NCI-H2196 treated with DMSO at 0.1 percent for 48 hours (cell line): ENCODE measurements at regions not wholly inside any gene's neighbourhood (a gene's known extent, or its start where the extent isn't known, plus 50 kb on each side); places are given as distances from the start of the nearest gene placed in this dataset.

ENCODE experiments used
- DNase-seq: peaks from one replicate; lab custom pipeline; 2025; ENCODE audit not compliant: unreplicated experiment; lab: John Stamatoyannopoulos, UW

- no peak for DNase-seq
Observed at GRCh38 chr6:105593056-105593690, 190.3 kb upstream of the PREP start.

- DNase-seq: no peak
Observed at GRCh38 chr6:105592329-105592728, 189.4 kb upstream of the PREP start.

- DNase-seq: no peak
Observed at GRCh38 chr6:105591053-105591452, 188.2 kb upstream of the PREP start.

DNA sequence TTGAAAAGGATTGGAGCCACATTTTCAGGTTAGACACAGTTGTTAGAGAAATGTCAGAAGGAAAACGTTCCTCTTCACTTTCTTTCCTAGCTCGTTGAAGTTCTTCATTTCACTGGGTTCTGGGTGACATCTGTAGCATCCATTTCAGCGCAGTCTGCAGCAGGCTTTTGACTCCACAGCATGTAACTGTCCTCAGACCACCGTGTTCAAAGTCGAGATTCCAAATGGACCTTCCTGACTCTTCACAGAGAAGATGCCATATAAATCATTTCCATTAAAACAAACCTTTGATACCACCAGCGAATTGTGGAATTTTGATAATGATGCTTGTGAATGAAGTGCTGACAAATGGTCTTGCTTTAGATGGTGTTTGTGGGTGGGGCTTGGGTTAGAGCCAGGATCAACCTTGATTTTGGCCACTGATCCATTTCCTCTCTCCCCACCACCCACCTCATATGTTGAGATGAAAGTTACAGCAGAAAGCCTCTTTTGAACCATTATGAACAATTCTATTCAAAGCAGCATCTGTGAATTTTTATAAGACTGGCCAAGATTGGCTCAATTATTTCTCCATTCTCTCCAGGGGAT lies 185.3 kb upstream of the PREP start:
- DNase-seq: no peak

DNA sequence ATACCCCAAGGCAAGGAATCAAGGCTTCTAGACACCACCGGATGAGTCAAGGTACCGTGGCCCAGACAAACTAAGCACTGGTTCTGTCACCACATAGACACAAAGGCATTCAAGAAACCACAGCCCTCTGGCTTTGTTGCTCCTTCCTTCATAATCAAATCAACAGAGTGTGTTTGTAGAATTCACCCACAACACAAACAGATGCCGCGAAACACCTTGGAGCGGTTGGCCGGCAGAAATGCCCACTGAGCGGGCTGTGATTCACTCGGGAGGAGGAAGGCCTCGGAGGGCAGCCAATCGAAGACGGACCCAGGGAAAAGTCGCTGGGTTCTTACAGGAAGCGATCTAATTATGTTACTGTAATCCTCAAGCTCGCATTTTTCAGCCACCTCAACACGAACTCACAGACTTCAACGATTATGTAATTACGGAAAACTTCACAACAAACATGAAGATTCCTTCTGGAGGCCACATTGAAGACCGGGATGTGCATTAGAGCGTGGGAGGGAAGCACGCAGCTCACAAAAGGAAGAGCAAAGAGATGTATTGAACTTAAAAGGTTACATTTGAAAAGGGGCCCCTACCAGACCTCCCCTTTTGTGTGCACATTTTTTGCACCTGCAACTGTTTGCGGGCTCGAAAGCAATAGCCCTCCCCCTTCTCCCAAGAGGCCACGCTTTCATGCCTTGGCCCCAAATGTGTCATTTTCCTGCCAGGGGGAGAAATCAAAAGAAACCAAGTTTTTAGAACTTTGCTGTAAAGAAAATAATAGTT lies 184.7 kb upstream of the PREP start:
- DNase-seq: no peak

DNA sequence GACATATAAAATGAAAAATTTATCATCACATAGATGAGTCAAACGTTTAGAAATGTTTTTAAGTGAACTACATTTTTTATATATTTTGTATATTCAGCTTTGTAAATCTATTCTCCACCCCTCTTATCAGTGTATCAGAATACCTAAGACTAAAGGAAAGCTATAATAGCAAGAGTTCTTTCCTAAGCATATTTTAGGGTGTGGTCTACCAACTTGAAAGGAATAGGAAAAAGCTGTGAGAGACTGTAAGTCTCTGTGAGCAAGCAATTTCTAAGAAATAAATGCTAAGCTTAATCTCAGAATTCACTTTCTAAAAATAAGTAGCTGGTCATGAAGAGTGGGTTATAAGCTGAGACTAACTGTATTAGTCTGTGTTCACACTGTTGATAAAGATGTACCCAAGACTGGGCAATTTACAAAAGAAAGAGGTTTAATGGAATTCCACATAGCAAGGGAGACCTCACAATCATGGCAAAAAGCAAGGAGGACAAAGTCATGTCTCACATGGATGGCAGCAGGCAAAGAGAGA lies 175.4 kb upstream of the PREP start:
- DNase-seq: no peak

GRCh38 chr6:105573556-105573955 lies 170.7 kb upstream of the PREP start:
- no peak for DNase-seq

GRCh38 chr6:105573138-105573537 lies 170.3 kb upstream of the PREP start:
- DNase-seq: no peak

- no peak for DNase-seq
Observed at GRCh38 chr6:105570416-105570815, 167.5 kb upstream of the PREP start.

DNA sequence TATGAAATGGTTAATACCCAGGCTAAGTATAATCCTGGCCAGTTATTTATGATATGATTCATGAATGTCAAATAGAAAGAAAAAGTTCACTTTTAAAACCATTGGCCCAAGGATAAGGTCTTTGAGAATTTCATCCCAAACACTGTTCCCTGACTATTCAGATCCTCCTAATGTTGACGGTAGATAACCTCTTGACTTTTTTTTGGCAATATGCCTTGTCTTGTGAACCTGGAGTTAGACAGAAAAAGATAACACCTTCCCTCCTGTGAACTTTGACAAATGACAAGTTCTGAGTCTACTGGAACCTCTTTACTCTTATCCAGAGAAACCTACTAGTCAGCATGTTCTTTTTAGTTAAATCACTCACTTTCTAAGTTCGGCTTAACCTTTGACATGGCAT lies 166.8 kb upstream of the PREP start:
- DNase-seq: no peak

GRCh38 chr6:105568751-105569150 lies 165.9 kb upstream of the PREP start:
- DNase-seq: no peak

GRCh38 chr6:105568142-105568541 lies 165.3 kb upstream of the PREP start:
- DNase-seq: no peak

DNA sequence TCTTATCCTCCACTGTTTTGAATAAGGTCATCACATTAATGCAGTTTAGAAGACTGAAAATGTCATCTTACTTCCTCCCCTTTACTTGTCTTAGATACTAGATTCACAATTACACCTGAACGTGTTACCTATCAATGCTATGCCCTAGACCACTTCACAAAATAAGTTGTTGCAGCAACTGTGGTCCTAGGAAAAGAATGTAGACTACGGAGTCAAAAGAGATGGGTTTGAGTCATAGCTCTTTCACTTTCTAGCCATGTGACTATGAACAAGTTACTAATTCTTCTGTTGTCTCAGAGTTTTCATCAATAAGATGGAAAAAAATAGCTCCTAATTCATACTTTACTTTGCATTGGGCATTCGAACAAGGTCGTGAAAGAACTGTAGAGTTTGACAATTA lies 164.3 kb upstream of the PREP start:
- DNase-seq: no peak

- DNase-seq: no peak
Observed at GRCh38 chr6:105566503-105566902, 163.6 kb upstream of the PREP start.

DNA sequence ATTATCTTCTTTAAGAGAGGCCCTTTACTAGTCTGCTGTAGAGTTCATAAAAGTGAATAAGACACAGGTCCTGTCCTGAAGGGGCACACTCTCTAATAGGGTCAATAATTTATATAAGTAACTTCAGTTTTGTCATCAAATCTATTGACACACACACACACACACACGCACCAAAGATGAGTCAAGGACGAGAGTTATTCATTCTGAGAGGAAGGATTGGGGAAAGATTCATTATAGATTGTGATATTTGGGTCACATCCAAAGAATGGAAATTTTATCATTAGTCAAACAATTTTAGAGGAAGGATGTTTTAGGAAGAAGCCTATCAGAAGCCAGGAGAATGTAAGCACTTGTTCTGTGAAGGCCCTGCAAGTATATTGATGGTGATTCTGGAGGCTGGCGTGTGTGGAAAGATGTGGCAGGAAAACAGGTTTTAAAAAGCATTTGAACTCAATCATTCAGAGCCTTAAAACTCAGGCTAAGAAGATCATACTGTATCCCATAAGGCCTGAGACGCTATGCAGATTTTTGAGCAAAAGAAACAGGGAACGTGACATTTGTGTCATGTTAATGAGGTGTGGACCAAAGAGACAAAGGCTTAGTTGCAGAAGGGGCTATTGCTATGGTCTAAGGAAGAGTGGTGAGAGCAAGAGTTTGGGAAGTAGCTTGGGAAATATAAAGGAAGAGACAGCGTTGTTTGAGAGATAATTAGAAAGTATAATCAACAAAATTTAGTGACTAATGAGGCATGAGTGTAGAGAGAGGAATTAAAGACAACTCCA lies 161.4 kb upstream of the PREP start:
- DNase-seq: no peak

DNA sequence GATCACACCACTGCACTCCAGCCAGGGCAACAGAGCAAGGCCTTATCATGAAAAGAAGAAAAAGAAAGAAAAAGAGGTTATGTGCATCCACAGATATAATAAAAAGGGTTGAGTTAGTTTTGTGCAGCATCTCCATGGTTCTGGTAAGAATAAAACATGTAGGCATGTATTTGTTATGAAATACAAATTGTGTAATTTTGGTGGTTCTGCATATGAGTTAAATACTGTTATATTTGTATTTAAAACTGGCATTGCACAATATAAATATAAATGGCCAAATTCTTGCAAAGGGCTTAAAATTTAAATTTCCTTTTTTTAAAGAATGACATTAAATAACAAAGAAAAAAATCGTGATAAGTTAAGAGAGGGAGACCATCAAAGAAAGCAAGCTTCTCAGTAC lies 159.1 kb upstream of the PREP start:
- DNase-seq: no peak

DNA sequence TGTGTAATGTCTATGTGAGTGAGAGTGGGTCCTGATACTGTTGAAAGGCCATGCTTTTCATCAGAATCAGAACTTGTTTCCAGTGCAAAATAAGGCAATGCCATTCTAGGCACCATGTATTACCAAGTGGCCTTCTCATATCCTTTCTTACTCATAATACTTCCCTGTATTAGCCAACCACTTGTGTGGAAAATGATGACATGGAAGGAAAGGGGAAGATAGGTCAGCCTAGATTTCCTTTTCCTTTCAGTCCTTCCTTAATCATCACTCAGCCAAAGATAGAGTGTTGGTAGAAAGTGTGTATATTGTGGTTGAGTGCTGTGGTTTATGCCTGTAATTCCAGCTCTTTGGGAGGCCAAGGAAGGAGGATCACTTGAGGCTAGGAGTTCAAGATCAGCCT lies 158.6 kb upstream of the PREP start:
- no peak for DNase-seq

DNA sequence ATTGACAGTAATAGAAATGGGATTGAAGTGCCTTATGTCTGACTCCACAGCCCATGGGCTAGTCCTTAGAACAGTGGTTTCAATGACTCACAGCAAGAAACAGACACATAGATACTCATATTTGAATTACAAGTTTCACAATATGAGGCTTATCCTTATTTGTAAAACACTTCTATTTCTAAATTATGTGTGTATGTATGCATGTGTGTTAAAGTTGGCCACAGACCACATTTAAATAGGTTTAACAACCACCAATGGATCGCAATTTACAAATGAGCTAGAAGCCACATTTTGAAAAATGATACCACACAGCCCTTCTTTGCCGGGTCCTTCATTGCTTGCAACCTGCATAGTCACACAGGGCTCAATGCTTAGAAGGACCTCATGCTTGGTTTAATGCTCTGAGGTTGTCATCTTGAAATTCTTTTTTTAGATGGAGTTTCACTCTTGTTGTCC lies 157.8 kb upstream of the PREP start:
- DNase-seq: no peak

DNA sequence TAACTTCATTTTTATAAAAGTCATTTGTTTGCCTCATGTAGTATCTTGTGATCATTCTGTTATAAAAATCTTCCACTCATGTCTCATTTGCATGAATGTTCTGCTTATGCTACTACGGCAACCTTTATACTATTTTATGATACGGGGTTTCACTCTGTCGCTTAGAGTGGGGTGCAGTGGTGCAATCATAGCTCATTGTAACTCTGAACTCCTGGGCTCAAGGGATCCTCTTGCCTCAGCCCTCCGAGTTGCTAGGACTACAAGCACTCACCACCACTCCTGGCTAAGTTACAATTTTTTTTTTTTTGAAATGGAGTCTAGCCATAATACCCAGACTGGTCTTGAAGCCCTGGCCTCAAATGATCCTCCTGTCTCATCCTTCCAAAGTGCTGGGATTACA lies 154.4 kb upstream of the PREP start:
- no peak for DNase-seq

DNA sequence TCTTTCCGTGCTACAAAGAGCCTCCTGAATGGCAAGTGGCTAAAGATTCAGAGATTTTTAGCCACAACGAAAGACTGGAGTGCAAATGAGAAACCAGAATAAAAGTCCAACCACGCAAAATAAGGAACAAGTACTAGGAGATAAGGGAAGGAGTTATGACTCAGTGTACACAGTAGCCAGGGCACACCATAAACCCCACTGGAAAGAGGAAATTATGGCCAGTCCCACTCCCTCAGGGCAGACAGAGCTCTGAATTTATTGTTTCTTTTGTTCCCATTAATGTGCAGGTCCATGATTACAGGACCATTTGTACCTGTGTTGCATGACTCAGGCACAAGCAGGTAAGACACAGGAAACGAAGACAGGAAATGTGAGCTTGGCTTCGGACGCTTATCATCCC lies 150.3 kb upstream of the PREP start:
- no peak for DNase-seq

GRCh38 chr6:105550955-105551620 lies 148.2 kb upstream of the PREP start:
- no peak for DNase-seq
